Glomerular endothelial cell (primary cell): ENCODE measurements at regions not wholly inside any gene's neighbourhood (a gene's known extent, or its start where the extent isn't known, plus 50 kb on each side); places are given as distances from the start of the nearest gene placed in this dataset.

Source experiments
- DNase-seq: peaks from one replicate; pipeline ENCODE4 v3.0.0-alpha.2; 2011; ENCODE audit warnings: low read depth, low spot score; ENCODE audit errors: extremely low read depth

DNA sequence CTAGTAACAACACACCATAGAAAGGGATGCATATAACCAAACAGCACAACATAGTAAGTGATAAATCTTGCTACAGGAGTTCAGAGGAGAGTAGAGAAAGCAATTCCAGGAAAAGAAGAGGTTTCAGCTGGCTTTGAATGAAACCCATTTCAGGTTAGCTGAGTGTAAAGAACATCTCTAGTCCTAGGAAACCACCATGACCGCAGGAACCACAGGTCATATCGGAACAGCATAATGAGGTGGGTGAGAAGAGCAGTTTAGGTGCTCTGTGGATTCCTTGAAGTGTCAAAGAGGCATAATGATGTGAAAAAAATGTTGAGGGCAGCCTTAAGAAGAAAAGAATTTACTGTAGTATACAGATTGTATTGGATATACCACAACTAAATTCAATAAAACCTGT is 507.5 kb downstream of the MTRR start:
- DNase-seq = no peak

DNA sequence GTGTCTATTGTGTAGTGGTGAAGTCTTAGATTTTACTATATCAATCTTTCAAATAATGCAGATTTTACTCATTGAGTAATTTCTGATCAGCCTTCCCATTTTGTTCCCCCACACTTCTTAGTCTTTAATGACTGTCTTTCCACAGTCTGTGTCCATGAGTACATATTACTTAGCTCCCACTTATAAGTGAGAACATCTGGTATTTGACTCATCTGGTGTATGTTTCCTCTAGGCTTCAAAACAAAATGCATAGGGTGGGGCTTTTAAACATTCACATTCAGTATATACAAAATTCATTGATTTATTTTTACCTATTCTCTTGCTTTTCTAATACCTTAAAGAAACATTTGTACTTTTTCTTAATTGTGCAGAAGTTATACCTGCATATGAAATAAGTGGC is 513.0 kb downstream of the MTRR start:
- DNase-seq = no peak

DNA sequence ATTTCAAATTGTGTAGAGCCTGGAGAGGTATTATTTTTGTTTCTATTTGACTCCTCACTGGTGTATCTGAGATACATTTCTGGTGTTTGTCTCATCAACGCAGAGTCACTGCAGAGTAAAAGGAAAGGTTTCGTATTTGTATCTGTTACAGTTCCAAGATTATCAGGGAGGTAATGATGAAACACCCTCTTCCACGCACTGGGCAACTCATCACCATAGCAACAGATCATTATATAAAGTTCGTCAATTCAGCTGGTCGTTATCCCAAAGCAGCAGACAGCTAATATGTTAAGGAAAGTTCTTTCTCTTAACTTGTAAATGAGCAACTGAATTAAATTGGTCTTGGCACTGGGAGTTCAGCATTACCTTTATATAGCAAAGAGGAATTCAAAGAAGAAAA is 513.5 kb downstream of the MTRR start:
- DNase-seq = no peak

DNA sequence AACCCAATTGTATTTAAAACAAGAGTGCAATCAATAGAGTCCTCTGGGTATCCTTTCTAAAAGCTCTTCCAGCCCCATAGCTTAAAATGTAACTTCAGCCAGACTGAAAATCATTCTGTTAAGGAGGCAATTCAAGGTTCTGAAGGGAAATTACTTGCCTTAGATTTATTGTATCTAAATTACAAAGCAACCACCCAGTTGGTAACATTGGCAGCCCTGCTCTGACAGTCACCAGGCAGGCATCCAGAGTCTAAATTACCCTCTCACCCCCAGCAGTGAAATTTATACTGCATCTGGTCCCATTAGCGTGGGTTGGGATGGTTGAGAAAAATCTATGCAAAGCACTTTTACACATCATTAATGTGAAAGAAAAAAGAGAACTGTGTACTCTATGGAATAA is 514.7 kb downstream of the MTRR start:
- DNase-seq = no peak

DNA sequence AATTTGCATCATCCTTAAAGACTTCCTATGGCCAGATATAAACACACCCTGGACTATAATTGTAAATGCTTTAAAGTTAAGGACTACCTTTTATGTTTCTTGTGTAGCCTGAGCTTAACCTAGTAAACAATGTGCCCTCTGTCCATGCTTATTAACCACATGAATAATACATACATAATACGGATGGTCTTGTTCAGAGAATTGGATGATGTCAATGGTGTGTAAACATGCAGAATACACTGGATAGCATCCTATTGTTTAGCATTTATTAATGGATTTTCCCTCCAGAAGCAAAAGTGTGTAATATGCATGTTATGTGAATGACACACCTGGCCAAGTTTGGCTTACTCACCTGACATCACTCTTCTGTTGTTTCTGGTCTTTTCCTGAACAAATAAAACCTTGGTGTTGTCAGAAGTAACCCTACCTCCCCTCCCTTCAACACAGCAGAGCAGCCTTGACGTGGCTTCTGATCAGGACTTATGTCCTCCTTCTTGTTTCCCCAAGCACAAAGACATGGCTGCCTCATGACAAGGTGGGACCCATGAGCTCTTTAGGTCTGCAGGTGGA is 517.9 kb downstream of the MTRR start:
- DNase-seq = no peak

DNA sequence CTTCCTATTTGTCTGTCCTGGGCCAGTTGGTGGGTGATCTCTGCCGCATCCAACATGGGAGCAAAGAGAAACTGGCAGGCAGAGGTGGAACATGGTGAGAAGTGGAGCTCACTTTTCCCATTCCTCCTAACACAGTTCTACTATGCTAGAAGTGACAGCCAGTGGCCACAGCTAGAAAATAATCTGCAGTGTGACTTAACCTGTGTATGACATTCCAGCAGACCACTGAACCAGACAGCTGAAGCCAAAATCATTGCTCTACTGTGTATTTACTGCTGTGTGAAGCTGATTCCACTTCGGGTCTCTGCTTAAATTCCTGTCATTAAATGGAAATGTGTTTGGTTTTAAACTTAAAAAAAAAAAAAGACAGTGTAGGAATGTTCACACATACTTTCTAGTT is 523.0 kb downstream of the MTRR start:
- no peak for DNase-seq

DNA sequence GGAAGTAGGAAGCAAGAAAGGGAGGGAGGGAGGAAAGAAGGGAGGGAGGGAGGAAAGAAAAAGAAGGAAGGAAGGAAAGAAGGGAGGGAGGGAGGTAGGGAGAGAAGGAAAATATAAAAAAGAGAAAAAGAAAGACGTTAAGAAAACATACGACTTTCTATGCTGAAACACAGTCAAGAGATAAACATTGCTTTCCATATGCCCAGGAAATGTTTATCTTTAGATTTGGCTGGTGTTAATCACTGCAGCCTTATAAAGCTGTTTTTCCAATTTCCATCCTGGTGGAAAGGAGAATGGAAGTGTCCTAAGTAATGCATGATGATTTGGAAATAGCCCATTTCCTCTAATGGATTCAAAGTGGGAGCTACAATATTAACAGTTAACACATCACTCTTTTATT is 524.3 kb downstream of the MTRR start:
- DNase-seq = no peak

DNA sequence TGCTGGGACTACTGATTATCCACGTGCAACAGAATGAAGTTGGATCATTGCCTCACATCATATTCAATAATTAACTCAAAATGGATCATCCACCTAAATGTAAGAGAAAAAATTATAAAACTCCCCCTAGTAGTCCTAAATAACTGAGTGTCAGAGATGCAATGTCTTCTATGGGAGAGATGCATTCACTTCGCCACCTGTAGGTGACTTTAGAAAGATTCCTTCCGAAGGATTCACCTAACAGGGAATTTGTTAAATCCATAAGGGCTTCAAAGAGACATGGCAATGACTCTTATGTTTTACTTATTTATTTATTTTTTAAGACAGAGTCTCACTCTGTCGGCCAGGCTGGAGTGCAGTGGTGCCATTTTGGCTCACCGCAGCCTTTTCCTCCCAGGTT is 526.0 kb downstream of the MTRR start:
- DNase-seq = no peak

DNA sequence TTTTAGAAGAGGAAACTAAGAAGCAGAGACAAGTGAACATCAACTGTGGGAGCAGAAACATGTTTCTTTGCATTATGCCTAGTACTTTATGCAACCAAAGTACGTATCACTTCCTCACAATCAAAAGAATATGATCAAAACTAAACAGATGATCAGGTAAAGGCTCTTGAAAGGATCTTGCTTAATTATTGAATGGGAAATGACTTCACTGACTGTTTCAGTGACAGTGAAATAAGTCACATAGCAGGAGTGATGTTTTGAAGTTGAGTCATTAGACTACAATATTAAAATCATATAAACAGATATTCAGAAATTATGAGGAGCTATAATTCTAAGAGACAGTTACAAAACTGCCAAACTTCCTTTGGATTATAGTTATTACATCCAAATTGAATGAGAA is 527.3 kb downstream of the MTRR start:
- no peak for DNase-seq

DNA sequence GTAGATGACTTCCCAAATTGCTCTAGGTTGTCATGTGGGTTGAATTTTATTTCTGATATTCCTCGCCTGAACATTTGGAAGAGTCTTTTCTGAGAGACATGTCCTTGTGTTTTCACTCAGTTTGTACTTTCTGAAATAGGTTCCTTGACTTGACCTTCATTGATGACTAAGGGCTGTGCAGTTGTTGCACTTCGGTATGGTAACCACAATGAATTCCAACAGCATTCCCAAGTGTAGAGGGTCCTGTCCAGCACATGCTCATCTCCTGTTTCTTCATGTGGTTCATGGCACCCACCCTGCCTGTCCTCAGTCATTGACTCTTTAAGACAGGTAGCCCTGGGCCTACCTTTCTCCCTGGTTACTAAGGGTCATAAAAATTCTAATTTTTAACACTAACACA is 527.8 kb downstream of the MTRR start:
- DNase-seq = no peak

DNA sequence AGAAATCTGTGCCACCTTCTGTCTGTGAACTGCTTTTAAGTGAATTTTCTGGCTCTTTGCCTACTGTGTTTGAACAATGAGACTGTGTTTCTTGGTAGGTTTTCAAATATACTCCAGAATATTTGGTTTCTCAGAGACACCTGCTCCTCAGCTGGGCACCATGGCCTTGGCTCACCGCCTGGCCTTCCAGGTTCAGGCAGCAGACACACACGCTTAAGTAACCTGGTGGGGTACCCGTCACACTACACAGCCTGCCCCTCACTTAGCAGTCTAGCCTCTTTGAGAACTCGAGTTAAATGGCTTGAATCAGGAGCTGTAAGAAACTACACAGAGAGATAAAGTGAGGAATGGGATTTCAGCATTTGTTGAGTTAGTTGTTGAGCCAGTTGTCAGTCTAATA is 530.5 kb downstream of the MTRR start:
- no peak for DNase-seq

DNA sequence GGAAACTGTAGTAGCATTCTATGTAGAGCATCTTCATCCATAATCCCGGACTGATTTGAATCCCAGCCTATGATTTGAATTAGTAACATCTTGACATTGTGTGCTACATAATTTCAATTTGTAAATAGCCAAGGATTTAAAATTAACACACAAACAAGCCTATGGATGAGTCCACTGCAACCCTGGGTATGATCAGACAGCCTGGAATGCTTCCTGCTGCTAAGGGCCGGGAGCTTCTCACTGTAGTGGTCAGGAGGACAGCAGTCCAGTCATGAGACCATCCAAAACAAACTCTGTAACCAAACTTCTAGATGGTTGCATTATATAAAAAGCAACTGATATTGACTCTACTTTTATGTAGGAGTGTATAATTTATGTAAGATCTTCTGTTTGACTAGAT is 539.3 kb downstream of the MTRR start:
- no peak for DNase-seq

DNA sequence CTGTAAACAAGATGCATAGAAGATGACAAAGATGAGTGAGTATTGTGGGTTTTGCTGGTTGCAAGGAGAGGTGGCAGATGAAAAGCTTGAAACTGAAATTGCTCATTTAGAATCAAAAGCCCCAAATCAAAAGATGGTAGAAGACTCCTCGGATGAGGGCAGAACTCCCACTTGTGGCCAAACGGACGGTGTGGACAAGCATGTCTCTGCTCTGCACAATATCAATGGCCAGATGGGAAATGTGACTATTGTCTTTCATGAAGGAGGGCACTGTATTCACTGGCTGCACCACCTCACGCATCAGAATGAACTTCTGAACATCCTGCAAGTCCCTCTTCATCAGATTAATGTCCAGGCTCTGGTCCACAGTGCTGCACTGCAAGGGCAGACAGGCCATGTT is 541.7 kb downstream of the MTRR start:
- no peak for DNase-seq

DNA sequence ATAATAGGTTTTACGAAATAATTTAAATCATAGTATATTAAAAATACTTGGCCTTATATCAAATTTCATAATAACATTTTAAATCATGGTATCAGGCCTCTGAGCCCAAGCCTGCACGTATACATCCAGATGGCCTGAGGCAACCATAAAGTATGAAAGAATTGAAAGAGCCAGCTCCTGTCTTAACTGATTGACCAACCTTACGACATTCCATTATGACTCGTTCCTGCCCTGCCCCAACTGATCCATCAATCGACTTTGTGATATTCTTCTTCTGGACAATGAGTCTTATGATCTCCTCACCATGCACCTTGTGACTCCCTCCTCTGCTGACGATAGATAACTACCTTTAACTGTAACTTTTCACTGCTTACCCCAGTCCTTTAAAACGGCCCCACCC is 545.0 kb downstream of the MTRR start:
- DNase-seq = no peak

DNA sequence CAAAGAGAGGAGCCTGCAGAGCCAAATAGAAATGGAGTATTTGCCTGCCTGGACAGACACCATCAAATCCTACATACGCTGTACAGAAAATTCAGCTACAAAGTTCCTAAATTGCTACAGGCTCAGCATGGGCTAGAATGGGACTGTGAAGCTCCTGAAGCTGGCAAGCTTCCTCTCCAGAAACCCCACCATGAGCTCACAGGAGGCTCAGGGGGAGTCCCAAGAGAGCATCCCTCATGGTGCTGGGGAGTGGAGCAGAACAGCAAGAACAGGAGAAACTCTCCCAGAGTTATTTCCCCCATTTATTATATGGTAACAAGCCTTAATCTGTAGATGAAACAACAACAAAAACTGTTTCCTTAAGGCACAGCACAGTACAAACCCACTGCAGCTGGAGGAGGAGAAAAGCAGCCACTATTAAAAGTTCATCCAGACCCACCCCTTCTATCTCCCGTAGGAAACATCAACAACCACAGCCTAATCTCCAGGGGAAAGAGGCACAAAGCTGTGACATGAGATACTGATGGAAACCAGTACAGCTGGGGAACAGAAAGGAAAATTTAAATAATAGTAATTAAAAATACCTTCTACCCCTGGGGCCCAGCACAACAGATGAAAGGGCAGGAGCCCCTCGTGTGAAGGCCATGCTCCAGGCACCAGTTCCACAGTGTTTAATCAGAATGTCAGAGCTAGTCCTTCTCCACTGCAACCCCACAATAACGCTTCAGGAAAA is 548.5 kb downstream of the MTRR start:
- no peak for DNase-seq

DNA sequence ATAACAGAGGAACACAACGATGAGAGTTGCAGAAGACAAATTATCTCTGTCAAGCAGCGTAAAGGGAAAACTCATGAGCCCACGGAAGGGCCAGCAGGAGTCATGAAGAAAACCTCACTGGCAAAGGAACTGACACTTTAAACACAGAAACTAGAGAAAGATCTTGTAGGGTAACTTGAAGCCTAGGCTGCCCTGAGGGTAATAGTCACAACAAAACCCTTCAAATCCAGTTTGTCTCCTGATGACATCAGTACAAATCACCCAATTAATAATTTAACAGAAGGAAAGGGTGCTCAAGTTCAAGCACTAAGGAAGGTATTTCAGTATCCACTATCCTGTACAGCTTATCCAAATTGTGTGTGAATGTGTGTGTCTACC is 549.1 kb downstream of the MTRR start:
- DNase-seq = no peak

DNA sequence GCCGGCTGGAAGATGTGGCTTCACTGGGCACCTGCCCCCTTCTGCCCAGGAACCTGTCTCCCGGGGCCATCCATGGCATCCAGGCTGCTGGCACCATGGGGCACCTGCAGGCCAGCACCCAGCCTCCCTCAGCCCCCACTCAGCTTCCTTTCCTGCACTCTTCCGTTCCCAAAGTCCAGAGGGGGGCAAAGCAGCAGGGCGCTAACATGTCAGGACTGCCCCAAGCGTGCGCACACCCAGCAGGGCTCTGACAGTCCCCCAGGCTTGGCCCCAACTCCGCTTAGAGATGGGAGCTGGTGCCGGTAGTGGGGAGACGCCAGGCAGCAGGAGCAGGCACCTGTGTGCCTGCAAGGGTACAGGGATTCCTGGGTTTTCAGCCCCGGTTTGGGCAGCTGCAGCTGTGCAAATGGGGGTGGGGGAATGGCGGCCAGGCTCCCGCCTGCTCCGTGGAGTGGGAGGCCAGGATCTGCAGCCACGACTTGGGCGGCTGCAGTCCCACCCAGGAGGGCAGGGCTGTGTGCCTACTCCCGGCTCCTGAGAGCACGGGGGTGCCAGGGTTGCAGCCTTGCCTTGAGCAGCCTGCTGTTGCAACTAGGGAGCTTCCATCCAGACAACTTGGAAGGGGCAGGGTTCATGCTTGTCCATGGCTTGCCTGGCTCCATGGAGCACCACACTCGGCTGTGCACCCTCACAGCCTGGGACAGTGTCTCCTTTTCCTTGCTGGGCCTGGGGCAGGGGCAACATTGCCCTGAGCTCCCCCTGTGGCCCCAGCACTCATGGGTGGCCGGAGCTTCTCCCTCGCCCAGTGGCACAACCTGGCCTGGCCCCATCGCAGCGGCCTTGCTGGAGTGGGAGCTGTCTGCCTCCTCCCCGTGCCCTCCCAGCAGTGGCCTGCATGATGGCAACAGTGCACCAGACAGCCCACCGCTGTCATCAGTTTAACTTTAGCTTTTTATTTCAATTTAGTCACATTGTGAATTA is 561.1 kb downstream of the MTRR start:
- no peak for DNase-seq

DNA sequence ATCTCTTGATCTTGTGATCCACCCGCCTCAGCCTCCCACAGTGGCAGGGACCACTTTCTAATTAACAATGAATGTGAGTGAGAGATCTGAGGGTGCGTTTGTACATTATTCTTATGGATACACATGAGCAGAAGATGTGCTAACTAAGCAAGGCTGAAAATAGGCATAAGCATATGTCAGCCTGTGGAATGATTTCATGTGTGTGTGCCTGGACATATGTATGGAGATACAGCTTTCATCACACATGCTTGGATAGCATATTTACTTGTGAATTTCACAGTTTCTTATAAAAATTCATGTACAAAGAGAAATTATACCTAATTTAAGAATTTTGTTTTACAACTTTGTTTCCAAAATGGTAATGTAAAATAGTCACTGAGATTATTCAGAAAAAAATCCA is 565.6 kb downstream of the MTRR start:
- DNase-seq = no peak

DNA sequence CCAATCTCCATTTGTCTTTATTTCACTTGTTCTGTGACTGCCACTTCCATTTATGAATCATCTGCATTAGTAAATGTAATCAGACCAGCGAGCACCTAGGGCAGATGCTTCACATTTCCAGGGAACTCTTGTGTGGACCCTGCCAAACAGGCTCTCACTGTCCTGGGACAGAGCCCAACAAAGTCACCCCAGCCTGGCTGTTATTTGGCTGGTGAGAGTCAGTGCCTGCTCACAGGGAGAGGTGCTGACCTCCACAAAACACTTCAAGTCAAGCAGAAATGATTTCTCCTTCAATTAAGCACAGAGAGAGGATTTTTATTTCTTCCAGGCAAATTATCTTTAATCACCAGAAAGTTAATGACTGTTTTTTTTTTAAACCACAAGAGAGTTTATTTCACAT is 568.0 kb downstream of the MTRR start:
- DNase-seq = no peak

DNA sequence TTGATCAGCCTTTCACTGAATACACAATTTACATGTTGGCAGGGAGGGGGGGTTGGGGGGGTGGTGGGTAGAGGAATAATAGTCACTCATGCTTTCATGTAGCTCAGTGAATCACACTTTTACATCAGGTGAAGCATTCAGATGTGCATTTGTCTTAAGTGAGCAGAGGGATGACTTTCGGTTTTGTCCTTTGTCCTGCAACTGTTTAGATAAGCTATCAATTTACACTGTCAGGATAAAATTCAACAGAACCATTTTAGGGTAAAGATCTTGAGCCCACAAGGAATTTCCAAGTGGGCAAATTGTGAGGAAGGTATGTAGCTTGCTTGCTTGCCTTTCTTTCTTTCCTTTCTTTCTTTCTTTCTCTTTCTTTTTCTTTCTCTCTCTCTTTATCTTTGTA is 576.2 kb downstream of the MTRR start:
- DNase-seq = no peak

DNA sequence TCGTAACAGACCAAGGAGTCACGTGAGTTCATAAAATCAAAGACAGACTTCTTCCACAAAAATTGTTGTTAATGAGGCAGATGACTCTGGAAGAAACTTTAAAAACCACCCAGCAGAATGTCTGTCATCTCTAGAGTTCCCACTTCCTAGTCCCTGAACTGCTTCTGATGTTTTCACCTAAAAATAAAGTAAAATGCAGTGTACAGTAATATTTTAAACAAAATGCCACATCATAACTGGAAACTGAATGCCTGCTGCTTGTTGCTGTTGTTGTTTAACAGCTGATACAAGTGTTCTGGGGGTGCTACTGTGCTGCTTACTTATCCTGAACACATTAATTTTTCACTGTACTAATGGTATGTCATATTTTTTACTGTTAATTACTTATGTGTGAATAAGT is 577.2 kb downstream of the MTRR start:
- no peak for DNase-seq

DNA sequence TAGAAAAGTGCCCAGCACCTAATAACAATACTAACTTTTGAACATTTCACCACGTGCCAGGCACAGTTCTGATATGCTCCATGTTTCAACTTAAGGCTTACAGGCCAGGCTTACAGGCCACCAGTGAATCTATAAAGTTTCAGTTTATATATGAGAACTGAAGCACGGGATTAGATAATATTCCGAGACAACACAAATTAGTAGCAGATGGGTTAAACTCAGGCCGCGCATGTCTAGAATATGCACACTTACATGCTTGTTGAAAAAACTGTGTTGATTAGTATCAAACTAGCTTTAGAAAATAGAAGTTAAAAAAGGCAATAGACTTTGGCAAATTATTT is 587.9 kb downstream of the MTRR start:
- DNase-seq = no peak
